CD4-positive, alpha-beta T cell treated with Interferon alpha-2 for 1 hour (primary cell): ENCODE measurements at regions not wholly inside any gene's neighbourhood (a gene's known extent, or its start where the extent isn't known, plus 50 kb on each side); places are given as distances from the start of the nearest gene placed in this dataset.

ENCODE experiments used
- DNase-seq, 2 donors: peaks; one replicate each; pipeline ENCODE4 v3.0.0-alpha.2; 2020 to 2022

DNA sequence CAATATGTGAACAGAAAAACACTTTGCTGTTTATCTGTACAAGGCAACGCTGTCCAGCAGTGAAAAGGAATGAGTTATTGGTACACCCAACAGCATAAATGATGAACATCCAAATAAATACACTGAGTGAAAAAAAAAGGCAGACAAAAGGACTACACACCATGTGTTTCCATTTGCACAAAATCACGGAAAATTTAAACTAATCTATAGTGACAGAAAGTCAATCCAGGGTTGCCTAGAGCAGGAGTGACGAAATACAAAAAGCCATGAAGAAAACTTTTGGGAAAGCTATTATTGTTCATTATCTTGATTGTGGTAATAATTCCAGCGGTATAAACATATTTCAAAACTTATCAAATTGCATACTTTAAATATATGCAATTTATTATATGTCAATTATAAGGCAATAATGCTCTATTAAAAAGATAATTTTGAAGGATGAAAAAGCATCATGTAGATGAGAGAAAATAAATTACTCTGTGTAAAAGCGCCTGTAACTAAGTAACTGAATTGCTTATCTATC, 578.0 kb upstream of the TMEM132C start:
- DNase-seq, result no peak

DNA sequence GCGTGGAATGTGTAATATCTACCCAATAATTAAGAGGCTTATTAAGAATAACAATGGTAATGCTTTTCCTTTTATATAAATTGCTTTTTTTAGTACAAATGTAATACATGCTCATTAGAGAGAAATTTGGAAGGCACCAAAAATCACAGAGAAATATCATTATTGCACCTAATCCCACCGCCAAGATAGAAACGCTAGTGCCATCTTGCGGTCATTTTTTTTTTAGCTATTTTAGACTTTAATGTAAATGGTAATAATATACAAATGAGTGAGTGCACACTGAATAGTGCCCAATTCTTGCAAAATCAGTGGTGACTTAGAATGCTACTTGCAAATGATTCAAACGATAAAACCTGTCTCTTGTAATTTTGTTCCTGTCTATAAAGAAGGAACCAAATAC, 576.8 kb upstream of the TMEM132C start:
- DNase-seq, result no peak

DNA sequence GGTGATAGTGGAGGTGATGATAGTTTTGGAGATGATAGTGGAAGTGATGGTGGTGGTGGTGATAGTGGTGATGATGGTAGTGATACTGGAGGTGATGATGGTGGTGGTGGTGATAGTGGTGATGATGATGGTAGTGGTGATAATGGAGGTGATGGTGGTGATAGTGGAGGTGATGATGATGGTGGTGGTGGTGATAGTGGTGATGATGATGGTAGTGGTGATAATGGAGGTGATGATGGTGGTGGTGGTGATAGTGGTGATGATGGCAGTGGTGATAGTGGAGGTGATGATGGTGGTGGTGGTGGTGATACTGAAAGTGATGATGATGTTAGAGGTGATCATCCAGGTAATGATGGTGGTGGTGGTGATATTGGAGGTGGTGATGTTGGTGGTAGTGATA, 570.0 kb upstream of the TMEM132C start:
- no peak for DNase-seq

DNA sequence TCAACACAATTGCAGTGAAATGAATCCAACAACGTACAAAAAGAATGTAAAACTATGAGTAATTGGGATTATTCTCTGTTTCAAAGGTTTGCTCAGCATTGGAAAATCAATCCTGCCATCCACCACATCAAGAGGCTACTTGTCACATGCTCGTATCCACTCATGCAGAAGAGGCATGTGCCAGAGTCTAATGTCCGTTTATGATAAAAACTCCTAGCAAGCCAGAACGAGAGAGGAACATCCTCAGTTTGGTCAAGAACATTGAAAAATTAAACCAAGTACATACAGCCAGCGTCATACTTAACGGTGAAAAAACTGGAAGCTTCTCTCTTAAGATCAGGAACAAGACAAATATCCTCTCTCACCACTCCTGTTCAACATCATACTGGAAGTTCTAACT, 563.9 kb upstream of the TMEM132C start:
- no peak for DNase-seq

DNA sequence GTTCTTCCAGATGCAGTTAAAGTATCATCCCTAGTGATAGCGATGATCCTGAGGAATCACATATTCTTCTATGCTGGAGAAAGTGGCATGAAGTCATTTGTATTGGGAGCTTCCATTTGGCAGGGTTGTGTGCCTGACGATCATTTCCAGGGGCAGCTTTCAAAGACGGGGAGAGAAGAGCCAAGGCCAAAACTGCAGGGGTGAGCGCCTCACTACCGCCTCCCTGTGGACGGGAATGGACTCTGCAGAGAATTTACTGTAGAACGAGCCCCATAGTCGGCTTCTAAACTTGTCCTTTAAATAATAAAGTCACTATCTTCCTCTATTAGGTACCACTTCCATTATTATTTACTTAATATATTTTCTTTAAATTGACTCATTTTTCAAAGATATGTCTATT, 555.9 kb upstream of the TMEM132C start:
- DNase-seq, result no peak

DNA sequence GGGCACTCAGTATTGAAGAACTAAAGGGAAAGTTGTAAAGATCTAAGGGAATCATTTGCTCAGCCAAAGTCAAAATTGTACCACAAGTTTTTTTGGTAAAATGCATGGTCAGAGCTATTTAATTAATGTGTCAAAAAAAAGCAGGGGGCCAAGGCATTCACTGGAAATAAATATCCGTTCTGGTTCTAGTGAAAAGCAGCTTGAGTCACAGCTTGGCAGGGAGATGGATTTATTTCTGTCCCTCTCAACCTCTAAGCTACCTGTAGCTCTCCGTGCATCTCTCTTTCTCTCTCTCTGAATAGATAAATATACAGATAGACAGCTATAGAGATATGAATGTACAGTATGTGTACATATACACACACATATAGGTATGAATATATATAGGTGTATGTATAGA, 554.4 kb upstream of the TMEM132C start:
- no peak for DNase-seq

DNA sequence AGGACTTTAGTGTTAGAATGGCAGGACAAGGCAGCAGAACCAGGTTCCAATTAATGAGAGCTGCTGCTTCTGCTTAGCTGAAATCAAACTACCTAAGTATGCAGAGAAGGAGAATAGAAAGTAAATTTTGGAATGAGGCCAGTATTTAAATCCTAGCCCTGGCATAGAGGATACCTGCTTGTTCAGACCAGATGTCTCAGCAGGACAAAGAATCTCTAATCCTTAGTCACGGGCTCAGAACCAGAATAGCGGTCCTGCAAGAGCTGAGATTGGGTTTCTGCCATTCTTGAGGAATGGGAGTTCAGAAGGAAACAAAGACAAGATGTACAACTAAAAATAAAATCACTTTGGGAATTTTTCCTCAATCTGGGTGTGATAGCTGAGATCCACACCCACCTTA, 550.8 kb upstream of the TMEM132C start:
- DNase-seq, result no peak

DNA sequence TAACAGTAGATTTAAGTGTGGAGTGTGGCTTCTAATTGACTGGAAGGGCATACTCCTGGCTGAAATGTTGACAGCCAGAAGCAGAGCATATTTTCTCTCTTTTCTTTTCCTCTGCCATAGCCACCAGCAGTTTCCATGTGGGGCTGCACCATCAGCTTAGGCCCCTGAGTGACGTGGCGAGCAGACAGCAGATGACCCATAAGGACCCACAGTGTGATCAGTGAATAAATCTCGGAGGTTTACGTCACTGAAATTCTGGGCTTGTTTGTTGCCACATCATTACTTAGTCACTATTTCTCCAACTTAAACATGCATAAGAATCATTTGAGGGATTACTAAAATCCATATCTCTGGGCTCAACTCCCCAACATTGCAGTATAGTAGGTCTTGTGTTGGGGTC, 549.7 kb upstream of the TMEM132C start:
- no peak for DNase-seq

DNA sequence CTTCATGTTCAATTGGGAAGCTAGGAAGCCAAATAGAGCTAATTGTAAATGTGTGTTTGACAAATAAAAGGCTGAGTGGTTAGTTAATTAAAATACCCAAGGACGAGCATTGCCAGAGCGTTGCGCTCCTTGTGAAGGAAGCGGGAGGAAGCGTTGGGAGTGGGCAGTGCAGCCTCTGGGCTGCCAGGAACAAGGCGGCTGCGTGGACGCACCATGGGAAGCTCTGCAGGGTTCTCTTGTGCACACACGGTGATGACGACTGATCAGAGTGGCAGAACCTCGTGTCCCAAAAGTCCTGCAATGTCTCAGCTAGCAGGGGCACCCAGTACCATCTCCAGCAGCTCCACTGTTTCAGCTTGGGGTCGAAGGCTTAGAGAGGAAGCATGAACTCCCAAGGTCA, 546.6 kb upstream of the TMEM132C start:
- DNase-seq, result no peak

DNA sequence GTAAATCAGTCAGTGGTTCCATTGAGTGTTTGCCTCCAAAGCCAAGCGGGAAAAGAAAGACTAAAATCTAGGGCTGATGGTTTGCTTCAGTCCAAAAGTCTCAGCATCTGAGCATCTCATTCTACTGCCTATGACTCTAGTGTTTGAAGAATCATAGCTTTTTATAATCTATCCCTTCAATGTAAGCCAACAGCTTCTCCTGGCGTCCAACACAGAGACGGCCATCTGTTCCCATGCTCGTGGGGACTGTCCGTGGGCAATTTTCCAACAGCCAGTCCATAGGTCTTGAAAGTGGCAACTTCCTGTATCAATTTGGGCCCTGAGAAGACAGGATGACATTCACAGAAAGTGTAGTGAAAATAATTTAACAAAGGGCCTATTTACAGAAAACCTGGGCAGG, 544.4 kb upstream of the TMEM132C start:
- DNase-seq, result no peak

DNA sequence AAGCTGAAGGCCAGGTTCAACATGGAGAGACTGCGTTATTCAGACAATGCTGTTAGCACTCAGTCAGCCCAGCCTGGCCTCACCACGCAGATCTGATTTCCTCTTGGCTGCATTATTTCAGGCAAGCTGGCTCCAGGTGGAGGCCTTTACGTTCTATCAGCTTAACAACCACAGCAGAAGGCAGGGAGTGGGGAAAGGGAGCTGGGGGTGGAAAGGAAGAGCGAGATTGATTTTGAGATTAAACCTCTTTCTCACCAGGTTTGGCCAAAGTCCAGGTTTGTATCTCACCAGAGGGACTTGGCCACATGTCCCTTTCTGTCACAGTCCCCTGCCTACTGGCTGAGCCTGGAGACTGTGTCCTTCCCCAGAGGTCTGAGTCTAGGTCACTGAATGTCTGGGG, 543.7 kb upstream of the TMEM132C start:
- DNase-seq, result no peak

DNA sequence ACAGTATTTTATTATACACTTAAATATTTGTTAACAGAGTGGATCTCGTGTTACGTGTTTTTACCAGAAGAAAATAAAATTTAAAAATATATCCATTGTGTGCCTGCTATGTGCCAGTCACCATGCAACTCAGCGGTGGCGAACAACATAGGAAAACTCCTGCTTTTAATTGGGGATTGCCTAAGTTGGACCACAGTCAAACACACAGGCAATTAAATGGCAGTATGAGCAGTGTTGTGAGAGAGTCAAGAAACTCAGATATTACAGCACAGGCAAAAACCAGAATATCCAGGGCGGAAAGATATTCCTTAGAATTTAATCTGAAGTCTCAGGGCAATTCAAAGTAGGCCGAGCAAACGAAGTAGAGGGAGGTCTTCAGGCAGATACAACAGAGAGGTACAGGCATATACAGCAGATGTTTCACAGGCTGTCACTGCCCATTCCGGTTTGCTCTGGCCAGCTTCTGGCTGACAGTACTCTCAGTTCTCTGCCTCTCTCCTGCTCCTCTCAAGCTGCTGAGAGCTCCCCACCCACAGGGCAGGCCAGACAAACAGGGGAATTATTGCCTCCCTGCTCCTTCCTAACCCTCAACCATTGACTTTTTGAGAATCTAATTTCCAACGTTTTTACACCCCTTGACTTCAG, 540.2 kb upstream of the TMEM132C start:
- DNase-seq, result no peak

DNA sequence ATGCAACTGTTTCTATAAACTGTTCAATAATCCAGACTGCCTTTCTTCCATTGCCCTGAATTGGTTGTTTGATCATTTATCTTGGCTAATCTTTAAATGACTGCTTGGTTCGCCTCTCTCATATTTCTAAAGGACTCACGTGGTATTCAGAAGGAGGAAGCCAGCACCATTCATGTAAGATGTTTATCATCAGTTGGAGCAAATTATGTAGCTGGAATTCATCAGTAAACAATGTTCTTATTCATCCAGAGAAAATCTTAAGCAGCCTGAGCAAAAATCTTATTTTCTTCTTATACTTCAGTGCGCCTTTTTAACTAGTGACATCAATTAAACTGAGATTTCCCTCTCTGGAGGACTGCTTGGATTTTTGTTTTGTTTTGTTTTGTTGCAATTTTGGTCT, 538.7 kb upstream of the TMEM132C start:
- DNase-seq, result no peak

DNA sequence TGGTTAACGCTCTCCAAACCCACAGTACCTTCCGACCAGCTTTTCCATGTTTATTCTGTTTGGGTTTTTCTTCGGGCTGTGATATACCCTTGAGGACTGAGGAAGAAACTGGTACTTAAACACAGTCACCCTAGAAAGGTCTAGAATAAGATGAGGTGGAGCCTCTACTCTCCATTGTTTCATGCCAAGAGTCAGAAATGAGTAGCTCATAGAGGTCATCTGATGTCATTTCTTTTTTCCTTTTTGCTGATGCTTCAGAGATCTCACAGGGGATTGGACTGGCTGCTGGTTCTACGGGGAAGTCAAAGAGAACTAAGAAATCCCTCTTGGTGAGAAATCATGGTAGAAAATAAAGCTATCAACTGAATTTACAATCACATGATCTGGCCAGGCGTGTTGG, 538.2 kb upstream of the TMEM132C start:
- DNase-seq, result no peak

DNA sequence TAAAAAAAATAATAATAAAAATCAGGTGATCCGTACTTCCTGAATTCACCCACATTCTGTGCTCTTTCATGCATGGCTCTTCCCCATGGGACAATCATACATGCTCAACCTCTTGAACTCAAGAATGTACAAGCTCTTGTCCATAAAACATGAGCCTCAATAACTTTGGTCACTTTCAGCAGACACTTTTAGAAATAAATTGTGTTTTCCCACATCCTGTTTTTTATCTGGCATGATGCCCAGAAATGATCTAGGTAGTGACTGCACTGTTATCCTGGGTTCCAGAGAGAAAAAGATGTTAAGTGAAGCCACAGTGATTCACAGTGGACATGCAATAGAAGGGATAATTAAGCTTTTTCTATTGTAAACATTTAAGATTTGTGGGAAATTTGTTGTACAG, 537.6 kb upstream of the TMEM132C start:
- DNase-seq, result no peak

DNA sequence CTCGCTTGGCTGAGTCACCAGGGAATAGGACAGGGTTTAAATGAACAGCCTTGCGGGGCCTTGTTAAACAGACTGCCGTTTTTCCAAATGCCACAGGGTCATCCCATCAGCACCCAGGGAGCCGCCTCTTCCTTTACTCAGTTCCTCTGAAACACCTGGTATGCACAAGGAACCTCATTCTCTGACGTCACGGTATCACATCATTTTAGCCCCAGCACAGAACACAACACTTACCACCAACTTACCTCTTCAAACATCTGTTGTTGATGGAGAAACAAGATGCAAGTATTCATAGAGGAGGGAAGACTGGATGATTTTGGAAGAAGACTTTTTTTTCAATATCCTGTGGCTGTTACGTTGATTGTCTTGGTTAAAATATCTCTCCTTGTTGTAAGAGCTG, 535.3 kb upstream of the TMEM132C start:
- no peak for DNase-seq

DNA sequence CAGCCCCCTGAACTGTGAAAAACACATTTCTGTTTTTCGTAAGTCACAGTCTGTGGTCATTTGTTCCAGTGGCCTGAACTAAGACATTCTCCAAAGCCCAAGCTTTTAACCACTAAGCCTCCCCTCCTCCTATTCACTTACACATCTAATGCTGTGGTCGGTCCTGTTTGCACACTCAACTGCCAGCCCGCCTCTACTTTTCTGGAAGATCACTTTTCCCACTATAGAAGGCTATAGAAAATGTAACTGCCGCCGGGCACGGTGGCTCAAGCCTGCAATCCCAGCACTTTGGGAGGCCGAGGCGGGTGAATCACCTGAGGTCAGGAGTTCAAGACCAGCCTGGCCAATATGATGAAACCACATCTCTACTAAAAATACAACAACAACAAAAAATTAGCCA, 524.7 kb upstream of the TMEM132C start:
- no peak for DNase-seq

DNA sequence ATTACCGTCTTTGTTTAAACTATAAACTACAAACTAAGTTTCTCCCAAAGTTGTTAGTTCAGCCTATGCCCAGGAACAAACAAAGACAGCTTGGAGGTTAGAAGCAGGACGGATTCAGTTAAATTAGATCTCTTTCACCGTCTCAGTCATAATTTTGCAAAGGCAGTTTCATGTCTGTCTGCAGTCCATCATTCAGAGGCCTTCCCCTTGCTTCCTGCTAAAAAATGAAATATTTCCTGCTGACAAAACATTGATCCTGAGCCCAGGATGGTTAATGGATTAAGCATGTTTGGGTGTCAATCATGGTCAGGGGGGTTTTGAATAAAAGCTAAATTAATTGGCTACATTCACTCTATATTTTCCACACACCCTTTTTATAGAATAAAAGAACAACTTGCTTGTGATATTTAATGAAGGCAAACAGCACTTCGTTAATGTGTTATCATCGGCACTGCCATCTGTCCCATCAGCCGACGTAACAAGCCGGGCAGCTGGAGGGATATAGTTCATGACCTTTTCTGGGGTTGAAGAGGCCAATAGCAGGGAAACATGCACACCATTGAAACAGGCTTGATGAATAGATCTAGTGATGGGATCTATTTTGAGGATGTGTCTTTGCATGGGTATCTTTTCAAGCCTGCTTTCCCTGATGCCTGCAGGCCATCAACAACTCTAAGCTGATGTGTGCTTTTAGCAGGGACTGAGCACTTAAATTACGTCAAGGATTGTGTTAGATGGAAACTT, 521.3 kb upstream of the TMEM132C start:
- DNase-seq, result no peak

DNA sequence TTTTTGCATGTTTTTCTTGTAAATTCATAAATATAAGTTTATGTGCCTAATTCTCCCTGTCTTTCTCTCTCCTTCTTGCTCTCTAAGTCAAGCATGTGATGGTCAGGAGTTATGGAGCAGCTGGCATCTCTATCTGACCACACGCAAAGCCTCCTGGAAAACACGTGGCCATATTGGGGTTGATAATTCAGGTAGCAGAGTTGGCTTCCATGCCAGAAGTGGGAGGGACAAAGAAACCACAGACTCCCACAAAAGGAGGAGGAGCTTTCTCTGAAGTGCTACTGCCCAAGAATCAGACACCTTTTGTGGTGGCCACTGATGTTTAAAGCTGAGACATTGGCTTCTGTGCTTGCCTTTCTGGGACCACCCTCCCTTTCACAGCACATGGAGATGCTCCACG, 517.6 kb upstream of the TMEM132C start:
- DNase-seq, result no peak

DNA sequence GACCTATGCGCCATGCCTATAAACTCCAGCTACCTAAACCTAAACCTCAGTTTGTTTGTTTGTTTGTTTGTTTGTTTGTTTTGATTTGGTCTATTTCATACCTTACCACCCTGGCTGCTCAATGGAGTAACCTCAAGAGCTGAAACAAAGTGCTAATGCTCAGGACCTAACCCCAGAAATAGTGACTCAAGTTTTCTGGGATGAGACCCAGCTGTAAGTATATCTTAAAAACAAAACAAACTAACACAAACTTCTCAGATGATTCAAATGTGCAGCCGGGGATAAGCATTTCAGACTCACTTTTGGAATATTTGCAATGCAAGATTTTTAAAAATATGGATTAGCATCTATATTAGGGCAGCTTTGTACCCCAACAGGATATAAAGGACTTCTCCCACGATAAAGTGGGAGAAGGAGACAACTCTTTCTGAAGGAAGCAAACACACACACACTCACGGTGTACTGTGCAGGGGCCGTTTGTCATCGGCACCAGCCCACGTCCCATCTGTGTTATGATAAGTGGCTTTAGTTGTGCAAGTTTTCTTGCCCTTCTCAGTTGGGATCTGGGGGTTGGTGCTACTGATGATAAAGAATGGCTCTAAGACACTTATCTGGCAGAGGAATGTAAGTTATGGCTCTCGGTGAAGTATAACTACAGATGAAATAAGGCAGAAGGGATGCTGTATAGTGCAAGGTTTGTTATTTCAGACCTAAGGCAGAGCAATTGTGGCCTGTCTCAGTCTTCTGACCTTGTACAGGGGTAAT, 516.7 kb upstream of the TMEM132C start:
- DNase-seq, result no peak

DNA sequence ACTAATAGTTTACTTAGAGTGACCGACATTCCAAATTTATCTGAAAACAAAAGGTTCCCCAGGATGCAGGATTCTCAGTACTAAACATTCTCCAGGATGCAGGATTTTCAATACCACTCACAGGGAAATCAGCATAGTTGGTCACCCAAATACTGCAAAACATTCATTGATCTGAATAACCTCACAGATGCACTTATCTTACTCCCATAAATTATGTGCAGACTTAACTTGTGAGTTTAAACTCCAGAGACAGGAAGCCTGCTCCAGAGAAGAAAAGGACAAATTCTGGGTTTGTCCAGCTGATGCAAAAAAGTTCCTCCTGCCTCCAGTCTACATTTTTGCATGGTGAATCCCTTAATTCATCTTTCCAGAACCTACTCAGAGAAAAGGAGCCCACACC, 514.2 kb upstream of the TMEM132C start:
- no peak for DNase-seq

DNA sequence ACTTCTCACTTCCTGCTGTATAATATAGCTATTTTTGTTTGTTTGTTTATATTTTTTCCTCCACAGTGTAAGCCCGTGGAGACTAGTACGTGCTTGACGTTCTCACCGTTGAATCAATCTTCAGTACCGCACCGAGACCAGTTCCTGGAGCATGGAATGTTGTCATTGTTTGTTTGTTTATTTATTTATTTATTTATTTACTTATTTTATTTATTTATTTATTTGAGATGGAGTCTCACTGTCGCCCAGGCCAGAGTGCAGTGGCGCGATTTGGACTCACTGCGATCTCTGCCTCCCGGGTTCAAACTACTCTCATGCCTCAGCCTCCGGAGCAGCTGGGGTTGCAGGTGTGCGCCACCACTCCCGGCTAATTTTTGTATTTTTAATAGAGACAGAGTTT, 506.6 kb upstream of the TMEM132C start:
- DNase-seq, result no peak

DNA sequence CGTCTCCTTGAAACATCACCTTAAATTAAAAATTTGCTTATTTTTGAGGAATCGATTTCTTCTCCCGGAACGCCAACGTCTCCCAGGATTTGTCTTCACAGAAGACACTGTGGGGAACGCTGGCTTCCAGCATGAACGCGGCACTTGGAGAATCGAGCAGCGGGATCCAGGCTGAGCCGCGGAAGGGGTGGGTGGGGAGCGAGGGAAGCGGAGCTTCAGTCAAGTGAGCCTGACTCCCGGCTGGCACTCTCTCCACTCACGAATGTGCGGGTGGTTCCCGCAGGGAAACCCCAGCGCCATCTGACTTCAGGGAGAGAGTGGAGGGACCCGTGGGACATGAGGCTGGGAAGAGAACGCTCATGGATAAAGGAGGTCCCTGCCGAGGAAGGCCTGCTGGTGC, 506.0 kb upstream of the TMEM132C start:
- DNase-seq, result no peak

DNA sequence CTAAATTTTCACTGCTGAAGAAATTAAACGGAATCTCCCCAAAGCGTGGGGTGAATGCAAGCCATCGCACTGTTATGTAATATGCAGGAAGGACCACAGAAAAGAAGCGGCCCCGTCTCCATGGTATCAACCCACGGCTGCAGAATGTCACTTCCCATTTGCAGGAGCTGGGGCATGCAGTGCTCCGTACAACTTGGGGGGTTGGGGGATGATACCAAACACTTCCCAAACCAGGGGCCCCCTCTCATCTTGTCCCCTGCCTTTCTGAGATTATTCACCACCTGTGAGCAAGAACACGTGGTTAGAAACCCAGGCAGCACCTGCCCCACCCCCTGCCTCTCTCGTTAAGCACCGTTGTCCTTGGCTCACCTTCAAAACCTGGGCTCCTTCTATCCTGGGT, 505.1 kb upstream of the TMEM132C start:
- no peak for DNase-seq
